ENCODE measurements at regions not wholly inside any gene's neighbourhood (a gene's known extent, or its start where the extent isn't known, plus 50 kb on each side); places are given as distances from the start of the nearest gene placed in this dataset.

GRCh38 chr2:16179701-16180416 lies 239.5 kb downstream of the MYCN start:
- no peak for TF ChIP-seq CTCF (IDR thresholded peaks at IDR 0.05)
- TF ChIP-seq POLR2A (IDR thresholded peaks at IDR 0.05) = no peak
- TF ChIP-seq POLR2AphosphoS5 (IDR thresholded peaks at IDR 0.05) = no peak
- no peak for TF ChIP-seq EP300 (IDR thresholded peaks at IDR 0.05)

Measured in sigmoid colon (tissue), 4 donors.